MM.1S (cell line): ENCODE measurements at regions not wholly inside any gene's neighbourhood (a gene's known extent, or its start where the extent isn't known, plus 50 kb on each side); places are given as distances from the start of the nearest gene placed in this dataset.

Source experiments
- EZH2 ChIP-seq: fragments of 300-600 bp; sonication (generic); optimal IDR thresholded peaks from 2 replicates; pipeline ENCODE3; 2017; ENCODE audit warnings: low read depth, mild to moderate bottlenecking, antibody characterized with exemption, low read length, mixed read lengths
- TF ChIP-seq, protein P1 (sequence below): fragments of 300-600 bp; sonication (generic); IDR thresholded peaks from 2 replicates; pipeline ENCODE4 v1.5.1; 2016; ENCODE audit warnings: antibody characterized with exemption, low read length, mixed read lengths

DNA sequence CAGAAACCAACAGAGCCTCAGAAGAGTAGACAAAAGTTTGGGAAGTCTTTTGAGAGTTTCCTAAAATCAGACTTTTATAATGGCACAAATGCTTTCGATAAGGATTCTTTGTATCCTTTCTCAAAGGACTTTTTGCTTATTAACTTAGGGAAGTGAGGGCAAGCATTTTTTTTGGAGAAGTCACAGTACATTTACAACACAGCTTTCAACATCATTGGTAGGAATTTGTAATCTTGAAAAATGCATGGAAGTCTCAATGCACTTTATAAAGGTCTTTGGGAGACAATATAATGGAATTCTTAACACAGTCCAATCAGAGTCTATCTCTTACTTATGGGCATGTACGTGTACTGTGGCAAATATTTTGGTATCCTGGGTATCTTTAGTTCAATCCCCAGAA, 325.8 kb upstream of the NR5A2 start:
- no peak for TF ChIP-seq EZH2
- TF ChIP-seq, protein P1, sequence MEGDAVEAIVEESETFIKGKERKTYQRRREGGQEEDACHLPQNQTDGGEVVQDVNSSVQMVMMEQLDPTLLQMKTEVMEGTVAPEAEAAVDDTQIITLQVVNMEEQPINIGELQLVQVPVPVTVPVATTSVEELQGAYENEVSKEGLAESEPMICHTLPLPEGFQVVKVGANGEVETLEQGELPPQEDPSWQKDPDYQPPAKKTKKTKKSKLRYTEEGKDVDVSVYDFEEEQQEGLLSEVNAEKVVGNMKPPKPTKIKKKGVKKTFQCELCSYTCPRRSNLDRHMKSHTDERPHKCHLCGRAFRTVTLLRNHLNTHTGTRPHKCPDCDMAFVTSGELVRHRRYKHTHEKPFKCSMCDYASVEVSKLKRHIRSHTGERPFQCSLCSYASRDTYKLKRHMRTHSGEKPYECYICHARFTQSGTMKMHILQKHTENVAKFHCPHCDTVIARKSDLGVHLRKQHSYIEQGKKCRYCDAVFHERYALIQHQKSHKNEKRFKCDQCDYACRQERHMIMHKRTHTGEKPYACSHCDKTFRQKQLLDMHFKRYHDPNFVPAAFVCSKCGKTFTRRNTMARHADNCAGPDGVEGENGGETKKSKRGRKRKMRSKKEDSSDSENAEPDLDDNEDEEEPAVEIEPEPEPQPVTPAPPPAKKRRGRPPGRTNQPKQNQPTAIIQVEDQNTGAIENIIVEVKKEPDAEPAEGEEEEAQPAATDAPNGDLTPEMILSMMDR = no peak
